ENCODE measurements at regions not wholly inside any gene's neighbourhood (a gene's known extent, or its start where the extent isn't known, plus 50 kb on each side); places are given as distances from the start of the nearest gene placed in this dataset.

DNA sequence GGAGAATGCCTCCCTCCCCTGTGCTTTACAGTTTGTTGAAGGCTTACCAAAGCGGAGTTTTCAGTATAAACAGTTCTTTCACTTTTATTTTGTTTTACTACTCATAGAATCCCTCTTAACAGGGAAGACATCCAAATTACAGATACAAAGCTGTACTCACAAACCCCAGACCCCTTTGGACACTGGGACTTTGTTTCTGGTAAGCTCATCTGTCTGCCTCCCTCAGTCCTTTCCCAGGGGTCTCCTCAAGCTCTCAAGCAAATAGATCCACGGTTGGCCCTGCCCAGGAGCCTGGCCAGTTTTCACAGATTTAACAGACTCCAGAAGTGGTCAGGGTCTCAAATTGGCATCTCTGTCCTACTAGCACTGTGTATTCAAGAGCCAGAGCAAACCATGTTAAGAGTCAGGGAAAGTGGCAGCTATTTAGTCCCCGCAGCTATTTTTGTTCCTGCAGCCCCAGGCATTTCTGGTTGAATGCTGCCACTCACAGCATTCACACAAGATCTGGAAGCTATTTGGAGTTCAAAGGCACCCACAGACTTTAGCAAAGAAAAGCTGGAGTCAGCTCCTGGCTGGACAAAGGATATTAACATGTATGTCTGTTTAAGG, 54.2 kb downstream of the TMEM100 start:
- no peak for DNase-seq (ENCODE audit: low read depth)

DNA sequence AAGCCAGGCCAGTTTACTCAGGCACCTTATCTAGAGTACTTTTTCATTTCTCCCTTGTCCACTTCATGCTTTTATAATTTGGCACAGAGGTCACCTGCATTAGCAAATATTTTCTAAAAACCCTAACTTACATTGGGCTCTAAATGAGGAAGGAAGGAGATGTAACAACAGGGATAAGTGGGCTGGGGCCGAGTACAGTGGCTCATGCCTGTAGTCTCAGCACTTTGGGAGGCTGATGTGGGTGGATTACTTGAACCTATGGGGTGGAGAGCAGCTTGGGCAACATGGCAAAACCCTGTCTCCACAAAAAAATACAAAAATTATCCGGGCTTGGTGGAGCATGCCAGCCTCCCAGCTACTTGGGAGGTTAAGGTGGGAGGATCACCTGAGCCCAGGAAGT, 55.9 kb downstream of the TMEM100 start:
- no peak for DNase-seq (ENCODE audit: low read depth)

DNA sequence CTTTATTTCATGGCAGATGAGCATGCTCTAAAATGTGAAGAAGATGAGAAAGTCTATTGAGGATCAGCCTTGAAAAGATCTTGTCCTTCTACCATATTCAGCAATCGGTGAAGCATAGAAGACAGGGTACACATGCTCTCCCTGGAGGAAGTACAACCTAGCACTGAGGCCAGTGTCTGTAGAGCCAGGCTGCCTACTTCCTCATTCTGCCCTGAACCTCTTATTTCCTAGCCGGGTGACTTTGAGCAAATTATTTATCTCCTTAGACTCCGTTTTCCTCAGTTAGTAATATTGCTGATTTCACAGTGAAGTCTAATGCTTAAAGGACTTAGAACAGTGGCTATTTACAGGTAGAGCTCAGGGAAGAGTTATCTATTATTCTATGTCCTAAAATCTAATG, 58.4 kb downstream of the TMEM100 start:
- no peak for DNase-seq (ENCODE audit: low read depth)

DNA sequence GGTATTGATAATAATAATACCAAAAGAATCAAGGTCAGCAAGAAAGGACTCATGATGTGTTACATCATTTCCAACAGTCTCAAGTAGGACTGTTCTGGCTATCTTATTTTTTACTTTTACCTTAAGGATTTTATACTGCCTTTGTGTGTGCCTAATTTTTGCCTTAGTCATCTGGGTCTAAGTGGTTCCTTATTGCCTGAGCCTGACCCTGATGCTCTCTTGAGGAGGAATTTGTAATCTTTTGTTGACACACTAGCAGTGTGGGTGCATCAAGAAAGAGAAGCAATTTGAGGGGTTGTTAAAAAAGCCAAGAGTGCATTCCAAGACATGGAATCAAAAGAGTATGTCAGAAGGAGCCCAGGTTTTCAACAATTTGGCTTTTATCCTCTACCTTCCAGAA, 59.3 kb downstream of the TMEM100 start:
- no peak for DNase-seq (ENCODE audit: low read depth)

DNA sequence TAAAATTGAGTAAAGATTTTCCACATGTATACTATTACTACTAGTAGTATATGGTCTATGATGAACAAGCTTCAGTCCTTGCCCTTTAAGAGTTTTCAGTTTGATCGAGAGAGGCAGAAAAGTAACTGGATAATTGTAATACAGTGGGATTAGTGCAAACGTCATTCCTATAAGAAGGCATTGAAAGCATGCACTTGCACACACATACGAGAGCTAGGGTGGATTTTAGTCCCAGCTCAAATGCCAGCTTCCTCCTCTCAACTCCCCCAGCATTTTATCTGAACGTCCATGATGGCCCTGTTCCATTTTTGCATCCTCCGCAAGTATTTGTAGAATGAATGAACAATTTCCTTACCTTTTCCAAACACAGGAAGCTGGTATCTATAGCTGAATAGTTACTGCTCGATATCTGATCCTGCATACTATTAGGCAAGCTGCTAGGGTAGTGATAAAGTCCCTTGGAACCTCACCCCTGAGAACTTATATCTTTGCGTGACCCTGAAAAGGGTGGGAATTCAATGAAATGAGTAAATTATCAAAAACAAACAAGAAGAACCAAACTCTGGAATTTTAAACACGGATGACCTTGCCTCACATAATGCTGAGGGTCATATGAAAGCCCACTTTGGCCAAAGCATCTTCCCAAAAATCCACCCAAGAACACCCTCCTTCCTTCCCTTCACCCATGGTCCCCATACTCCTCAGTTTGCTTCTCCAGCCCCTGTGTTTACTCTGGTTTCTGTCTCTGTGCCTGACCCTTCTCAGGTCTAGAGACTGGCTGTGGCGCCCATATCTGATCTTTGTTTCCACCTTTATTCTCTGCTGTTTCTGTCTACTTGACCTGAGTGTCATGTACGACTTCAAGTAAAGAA, 60.5 kb downstream of the TMEM100 start:
- no peak for DNase-seq (ENCODE audit: low read depth)

DNA sequence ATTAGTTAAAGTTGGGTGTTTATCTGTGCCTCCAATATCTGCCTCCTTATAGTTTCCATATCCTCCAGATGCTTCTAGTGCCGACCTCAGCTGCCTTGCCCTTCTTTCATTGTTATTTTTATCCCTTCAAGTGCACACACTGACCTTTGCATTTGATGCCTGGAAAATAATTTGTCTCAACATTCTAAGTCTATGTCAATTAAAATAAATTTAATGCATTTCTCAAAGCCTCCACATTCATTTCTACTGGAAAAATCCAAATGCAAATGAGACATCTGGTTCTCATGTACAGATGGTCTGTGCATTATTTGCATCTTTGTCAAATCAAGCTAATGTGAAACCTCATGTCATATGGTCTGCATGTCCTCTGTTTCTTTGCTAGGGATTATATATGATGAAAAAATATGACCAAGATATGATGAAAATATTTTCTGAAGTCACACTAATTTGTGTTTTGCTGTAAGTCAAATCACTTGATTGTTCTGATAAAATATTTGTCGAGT, 61.4 kb downstream of the TMEM100 start:
- no peak for DNase-seq (ENCODE audit: low read depth)

DNA sequence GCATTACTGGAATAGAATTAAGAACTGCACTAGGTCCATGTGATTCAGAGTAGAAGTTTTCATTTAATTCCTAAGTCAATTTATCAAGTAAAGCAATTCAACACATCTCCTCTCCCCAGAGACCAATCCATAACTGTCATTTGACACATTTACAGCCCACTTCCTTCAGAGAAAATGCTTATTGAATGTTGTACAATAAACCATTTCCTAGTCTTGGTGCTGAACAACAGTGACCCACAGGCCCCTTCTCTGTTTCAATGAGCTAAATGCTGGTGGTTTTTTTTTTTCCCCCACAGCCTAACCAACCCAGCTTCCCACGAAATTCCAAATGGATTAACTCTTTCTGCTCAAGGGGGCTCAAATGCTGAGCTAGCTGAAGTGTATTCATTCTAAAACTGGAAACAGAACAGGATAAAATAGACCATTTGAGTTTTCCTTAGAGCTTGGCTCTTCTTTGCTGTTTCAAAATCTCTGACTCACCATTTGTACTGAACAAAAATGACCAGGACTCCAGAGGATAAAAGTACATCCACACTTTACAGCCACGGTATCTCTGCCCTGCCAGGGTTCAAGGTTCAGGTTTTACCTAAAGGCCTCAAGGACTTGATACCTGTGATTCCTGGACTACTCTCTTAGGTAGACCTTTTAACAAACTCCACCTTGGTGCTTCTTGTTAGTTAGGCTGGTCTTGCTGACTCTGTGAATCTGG, 62.3 kb downstream of the TMEM100 start:
- no peak for DNase-seq (ENCODE audit: low read depth)

DNA sequence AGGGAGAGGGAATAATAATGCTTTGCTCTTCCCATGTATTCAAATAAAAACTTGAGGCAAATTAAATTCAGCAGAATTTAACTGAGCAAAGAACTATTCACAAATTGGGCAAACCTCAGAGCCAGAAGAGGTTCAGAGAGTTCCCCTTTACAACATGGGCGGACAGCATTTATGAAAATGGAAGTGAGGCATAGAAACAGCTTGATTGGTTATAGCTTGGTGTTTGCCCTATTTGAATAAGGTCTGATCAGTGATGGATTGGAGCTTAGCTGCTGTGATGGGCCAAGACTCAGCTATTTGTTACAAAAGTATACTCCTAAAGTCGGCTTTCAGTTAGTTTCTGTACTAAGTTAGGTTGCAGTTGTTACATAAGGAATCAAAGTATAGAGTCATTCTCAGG, 63.0 kb downstream of the TMEM100 start:
- DNase-seq (ENCODE audit: low read depth): no peak

DNA sequence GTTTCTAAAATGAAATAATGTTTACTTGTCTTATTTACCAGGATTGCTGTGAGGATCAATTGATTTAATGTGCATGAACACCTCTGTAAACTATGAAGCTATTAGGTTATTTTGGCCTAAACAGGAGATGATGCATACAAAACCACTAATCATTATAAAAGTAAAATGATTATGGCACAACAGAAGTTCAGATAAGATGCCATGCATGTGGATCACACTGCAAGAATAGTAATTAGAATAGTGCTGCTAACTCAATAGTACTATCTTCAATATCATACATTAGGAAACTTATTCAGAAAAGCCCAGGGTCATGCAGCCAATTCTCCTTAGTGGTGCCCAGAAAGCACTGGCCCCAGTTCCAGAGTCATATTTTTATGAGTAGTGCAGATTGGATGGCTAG, 66.9 kb downstream of the TMEM100 start:
- DNase-seq (ENCODE audit: low read depth): no peak

DNA sequence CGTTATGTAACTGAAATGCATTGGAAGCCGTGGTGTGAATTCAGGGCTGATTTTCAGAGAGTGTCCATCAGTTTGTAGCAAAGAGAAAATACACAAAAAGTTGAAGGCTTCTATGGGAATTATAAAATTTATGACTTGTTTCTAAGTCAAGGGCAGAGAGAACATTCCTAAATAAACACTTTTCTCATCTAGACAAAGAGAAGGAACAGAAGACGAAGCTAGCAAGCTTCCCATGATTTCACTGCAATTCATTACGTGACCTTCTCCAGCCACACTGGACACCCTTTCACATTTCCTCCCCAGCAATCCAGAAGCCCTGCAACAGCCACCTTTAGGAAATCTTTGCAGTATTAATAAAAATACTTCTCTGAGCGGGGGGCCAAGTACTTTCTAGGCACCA, 67.8 kb downstream of the TMEM100 start:
- no peak for DNase-seq (ENCODE audit: low read depth)

DNA sequence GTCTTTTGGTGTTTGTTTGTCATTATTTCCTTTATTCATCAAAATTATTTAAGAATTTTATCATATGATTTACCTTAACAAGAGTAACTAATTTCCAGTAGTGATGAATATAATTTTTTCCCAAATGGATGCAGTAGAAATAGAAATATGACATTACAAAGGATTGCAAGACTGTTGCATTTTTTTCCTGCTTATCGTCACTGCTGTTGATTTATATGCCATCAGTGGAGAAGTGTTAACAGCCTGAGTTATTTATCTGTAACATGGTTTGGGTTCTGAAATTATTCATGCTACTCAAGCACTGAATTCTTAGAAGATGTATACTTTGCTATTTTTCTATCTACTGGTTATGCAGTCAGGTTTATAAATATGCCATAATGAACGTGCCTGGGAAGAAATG, 68.6 kb downstream of the TMEM100 start:
- DNase-seq (ENCODE audit: low read depth): no peak

DNA sequence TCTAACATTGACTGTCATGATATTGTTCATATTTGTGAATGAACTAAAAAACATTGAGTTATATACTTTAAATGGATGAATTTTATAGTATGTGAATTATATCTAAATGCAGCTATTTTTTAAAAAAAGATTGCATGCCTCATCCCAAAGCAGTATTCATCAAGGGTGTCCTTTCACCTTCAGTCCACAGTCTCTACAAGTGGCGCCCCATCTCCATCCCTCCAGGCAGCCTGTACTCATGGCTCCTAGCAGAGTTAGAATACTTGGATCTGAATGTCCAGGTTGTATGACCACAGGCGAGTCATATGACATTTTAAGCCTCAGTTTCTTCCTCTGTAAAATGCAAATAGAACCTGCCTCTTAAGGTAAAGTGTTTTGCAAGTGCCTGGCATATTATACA, 69.8 kb downstream of the TMEM100 start:
- no peak for DNase-seq (ENCODE audit: low read depth)

DNA sequence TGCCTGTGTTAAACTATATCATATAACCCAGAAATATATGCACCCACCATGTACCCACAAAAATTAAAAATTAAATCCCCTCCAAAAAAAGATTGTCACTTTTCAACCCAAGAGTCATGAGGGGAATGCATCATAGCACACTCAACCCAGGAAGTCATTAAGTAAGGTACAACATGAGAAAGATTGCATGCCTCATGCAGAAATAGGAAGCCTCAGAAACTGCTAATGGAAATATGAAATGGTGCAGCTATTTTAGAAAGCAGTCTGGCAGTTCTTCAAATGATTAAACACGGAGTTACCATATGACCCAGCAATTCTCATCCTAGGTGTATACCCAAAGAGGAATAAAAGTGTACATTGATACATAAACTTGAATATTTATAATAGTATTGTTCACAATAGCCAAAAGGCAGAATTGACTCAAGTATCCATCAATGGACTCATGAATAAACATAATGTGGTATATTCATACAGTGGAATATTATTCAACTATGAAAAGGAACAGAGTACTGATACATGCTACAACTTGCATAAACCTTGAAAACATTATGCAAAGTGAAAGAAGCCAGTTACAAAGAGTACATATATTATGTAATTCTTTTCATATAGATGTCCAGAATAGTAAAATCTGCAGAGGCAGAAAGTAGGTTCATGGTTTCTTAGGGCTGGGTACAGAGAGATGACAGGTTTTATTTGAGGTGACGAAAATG, 70.4 kb downstream of the TMEM100 start:
- DNase-seq (ENCODE audit: low read depth): no peak

DNA sequence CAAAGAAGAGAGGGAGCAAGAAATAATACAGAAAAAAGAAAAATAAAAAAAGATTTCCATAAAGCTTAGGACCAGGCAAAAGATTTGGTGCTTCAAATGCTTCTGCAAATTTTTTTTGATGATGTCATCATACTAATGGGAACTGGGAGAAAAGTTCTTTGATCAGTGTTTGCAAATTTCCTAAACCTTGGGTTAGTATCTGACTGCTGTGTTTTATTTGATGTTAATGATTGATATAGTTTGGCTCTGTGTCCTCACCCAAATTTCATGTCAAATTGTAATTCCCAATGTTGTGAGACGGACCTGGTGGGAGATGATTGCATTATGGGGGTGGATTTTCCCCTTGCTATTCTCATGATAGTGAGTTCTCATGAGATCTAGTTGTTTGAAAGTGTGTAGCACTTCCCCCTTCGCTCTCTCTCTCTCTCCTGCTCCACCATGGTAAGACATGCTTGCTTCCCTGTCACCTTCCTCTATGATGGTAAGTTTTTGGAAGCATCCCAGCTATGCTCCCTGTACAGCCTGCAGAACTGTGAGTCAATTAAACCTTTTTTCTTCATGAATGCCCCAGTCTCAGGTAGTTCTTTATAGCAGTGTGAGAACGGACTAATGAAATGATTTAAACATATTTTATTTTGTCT, 72.6 kb downstream of the TMEM100 start:
- DNase-seq (ENCODE audit: low read depth): no peak

DNA sequence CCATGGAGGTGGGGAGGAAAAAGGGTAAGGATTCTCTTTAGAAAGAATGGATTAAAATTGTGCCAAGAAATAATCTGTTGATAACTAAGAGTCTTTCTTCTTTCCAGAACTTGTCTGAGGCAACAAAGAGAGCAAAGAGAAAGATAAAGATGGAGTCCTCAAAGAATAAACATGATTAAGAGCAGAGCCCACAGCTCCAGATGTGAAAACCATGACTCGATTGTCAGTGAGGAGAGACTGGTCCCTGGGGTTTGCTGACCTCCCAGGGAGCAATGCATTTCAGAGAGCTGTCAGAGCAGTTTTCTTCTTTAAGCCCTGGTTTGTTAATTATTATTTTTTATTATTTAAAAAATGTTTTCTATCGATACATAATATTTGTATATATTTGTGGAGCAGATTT, 74.6 kb downstream of the TMEM100 start:
- no peak for DNase-seq (ENCODE audit: low read depth)

DNA sequence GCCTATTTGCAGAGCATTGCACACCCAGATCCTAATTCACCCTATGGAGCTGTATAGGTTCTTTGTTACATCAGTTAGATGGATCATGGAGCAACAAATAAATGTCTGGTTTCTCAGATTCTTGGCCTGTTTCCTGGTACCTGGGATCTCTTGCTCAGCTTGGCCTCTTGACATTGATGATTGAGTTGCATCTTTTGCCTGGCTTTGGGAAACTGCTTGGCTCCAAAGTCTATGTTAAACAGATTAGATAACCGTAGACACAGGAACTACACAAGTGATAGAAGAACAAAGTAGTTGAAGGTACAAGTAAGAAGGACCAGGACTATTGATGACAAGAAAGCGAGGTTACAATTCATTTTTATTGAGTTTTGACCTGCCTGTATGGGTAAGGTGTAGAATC, 77.3 kb downstream of the TMEM100 start:
- DNase-seq (ENCODE audit: low read depth): no peak

DNA sequence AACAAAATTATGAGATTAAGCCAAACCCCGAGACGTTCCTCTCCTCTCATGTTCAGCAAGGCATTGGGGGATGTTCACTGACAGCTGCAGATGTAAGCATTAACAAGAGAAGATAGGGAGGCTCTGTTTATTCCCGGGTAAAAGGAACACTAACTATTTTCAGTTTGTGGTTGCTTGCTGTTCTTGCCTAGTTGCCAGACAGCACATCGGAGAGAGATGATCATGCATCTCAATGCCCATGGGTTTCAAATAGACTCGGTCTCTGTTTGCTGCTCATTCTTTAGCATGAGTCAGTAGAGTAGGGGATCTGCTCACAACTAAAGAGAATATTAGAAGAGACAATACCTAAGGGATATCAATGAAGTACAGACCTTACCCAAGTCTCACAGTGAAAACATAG, 78.3 kb downstream of the TMEM100 start:
- no peak for DNase-seq (ENCODE audit: low read depth)

DNA sequence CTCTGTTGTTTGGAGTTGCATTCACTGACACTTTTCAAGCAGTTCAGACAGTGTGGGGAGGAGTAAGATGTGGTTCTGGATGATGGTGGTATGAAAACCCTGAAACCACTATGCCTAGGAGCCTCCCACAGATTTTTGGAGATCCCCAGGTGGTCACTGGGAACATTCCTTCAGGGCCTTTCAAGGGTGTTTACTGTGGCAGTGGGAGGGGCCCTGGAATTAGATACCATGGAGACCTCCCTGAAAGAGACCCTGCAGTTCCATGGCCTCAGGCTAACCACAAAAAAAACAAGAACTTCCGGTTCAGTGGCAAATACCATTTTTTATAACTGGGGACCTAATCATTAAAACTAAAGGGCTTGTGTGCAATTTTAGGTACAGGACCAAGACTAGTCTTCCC, 79.9 kb downstream of the TMEM100 start:
- DNase-seq (ENCODE audit: low read depth): no peak

DNA sequence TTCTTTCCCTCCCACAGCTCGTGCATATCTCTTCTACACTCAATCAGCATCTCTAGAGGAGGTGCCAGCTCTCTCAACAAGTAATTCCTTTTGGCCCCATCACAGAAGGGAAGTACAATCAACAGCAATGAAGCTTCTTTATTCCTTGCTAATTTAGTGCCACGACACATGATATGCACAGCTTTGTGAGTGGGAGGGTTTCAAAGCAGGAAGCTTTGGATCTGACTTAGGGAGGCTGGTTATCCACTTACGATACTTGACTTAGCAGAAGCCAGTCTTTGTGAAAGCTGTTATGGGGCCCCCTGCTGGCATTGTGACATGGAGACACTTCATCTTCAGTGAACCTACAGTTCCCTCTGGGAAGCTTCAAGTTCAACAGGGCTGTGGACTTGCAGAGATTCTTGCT, 81.0 kb downstream of the TMEM100 start:
- DNase-seq (ENCODE audit: low read depth): no peak

DNA sequence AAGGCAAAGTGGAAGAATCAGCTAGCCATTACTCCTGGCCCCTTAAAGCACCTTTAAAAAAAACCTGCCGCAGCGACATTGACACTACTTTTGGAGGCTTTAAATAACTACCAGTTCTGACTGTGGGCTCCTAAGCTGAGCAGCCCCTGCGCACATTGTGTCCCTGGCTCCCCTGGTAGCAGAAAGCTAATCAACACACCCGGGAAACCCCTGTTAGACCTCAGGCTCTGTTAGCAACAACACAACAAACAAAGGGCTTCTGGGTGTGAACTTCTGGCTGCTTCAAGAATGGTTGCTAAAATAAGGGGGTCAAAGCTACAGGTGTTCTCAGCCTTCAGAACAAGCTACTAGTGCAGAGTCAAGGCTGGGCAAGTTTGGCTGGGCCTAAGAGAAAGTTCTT, 83.6 kb downstream of the TMEM100 start:
- no peak for DNase-seq (ENCODE audit: low read depth)

DNA sequence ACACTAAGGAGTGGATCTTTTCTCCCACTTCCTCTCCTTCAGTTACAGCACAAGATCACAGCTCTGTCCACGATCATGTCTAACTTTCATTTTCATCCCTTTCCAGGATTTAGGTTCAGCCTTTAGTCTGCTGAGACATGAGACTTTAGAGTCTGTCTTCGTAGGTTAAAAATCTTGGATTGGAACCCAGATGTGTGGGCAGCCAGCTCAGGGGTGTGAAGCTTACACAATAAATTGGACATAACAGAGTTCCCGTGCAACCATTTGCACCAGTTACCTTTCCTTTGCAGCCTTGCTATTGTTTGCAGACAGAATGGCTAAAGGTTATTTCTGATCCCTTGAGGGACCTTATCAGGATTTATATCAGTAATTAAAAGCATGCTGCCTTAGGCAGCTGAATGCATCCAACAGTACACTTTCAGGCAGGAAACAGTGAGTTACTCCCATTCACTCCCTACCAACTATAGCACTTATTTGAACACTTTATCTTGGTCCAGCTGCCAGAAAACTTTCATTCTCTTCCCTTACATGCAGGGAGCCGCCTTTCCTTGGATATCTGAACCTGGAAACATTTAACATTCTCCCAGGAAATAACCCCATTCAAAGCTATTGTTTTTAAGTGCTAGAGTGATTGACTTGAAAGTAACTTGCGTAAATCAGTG, 87.3 kb downstream of the TMEM100 start:
- no peak for DNase-seq (ENCODE audit: low read depth)
